ENCODE measurements at regions not wholly inside any gene's neighbourhood (a gene's known extent, or its start where the extent isn't known, plus 50 kb on each side); places are given as distances from the start of the nearest gene placed in this dataset.

GRCh38 chr14:101635749-101636560 is 74.7 kb downstream of the DIO3 start:
- FAIRE-seq, result no peak
- no peaks in the 10 kb centered on the region for H3K27me3 ChIP-seq (ENCODE audit: control insufficient read depth, insufficient read depth, low read length)
- no peak overlapping the region for H3K4me3 ChIP-seq (ENCODE audit: low read length in 3 of 3)
- H3K9me3 ChIP-seq (ENCODE audit: control insufficient read depth in 2 of 3, insufficient read depth in 1 of 3, low read length in 3 of 3), result no peaks in the 10 kb centered on the region
- DNase-seq, result peak in 1 of 5 donors; percentile 36
- H3K36me3 ChIP-seq (ENCODE audit: control insufficient read depth in 2 of 3, insufficient read depth in 3 of 3, low read length in 3 of 3), result no peaks in the 10 kb centered on the region
- H3K27ac ChIP-seq (ENCODE audit: low read depth in 2 of 2, low read length in 2 of 2), result no peak overlapping the region
- intact Hi-C loops (cut with DNase I), result no loop called here
- TF ChIP-seq CTCF (IDR thresholded peaks at IDR 0.05; ENCODE audit: borderline replicate concordance, extremely low read depth, insufficient read depth), result no peak
- H3K4me1 ChIP-seq (ENCODE audit: control insufficient read depth in 2 of 3, insufficient read depth in 2 of 3, low read depth in 1 of 3, low read length in 3 of 3), result no peaks in the 10 kb centered on the region
- H3K9ac ChIP-seq (ENCODE audit: low read length in 3 of 3), result no peak overlapping the region

GRCh38 chr14:101639241-101639833 is 78.0 kb downstream of the DIO3 start:
- H3K4me3 ChIP-seq (ENCODE audit: low read length in 3 of 3), result no peak overlapping the region
- H3K36me3 ChIP-seq (ENCODE audit: control insufficient read depth in 2 of 3, insufficient read depth in 3 of 3, low read length in 3 of 3), result no peaks in the 10 kb centered on the region
- H3K9ac ChIP-seq (ENCODE audit: low read length in 3 of 3), result no peak overlapping the region
- DNase-seq (no peak), FAIRE-seq (no peak)
- H3K27me3 ChIP-seq (ENCODE audit: control insufficient read depth, insufficient read depth, low read length), result no peaks in the 10 kb centered on the region
- no peak overlapping the region for H3K27ac ChIP-seq (ENCODE audit: low read depth in 2 of 2, low read length in 2 of 2)
- no peaks in the 10 kb centered on the region for H3K4me1 ChIP-seq (ENCODE audit: control insufficient read depth in 2 of 3, insufficient read depth in 2 of 3, low read depth in 1 of 3, low read length in 3 of 3)
- peaks cover 0 to 6% (median 0%) of the 10 kb centered on the region in 3 donors for H3K9me3 ChIP-seq (ENCODE audit: control insufficient read depth in 2 of 3, insufficient read depth in 1 of 3, low read length in 3 of 3)
- intact Hi-C loops (cut with DNase I), result no loop called here
- no peak for TF ChIP-seq CTCF (IDR thresholded peaks at IDR 0.05; ENCODE audit: borderline replicate concordance, extremely low read depth, insufficient read depth)

GRCh38 chr14:101643651-101644050 is 82.4 kb downstream of the DIO3 start:
- TF ChIP-seq CTCF (IDR thresholded peaks at IDR 0.05; ENCODE audit: borderline replicate concordance, extremely low read depth, insufficient read depth), result no peak
- Histone ChIP-seq H3K9ac (ENCODE audit: low read length in 3 of 3) (no peak overlapping the region), H3K27ac (ENCODE audit: low read depth in 2 of 2, low read length in 2 of 2) (no peak overlapping the region), H3K4me1 (ENCODE audit: control insufficient read depth in 2 of 3, insufficient read depth in 2 of 3, low read depth in 1 of 3, low read length in 3 of 3) (no peaks in the 10 kb centered on the region), H3K27me3 (ENCODE audit: control insufficient read depth, insufficient read depth, low read length) (no peaks in the 10 kb centered on the region), H3K9me3 (ENCODE audit: control insufficient read depth in 2 of 3, insufficient read depth in 1 of 3, low read length in 3 of 3) (peaks cover 0 to 11% (median 0%) of the 10 kb centered on the region in 3 donors), H3K4me3 (ENCODE audit: low read length in 3 of 3) (no peak overlapping the region), H3K36me3 (ENCODE audit: control insufficient read depth in 2 of 3, insufficient read depth in 3 of 3, low read length in 3 of 3) (no peaks in the 10 kb centered on the region)
- FAIRE-seq (no peak), DNase-seq (no peak)
- intact Hi-C loops (cut with DNase I), result no loop called here

Measured in kidney (tissue), 13 donors.